HAP-1 (cell line): ENCODE measurements at regions not wholly inside any gene's neighbourhood (a gene's known extent, or its start where the extent isn't known, plus 50 kb on each side); places are given as distances from the start of the nearest gene placed in this dataset.
"Not testable (repeated sequence)": the region's sequence is repeated elsewhere in the genome, so short reads cannot be mapped to it uniquely, and the experiment has no call there.

Experiments used
- DNase-seq, 2 experiments: peaks; one replicate each; pipeline ENCODE4 v3.0.0-alpha.2; 2016 to 2020; ENCODE audit warnings: low spot score in 2 of 2
- H3K27me3 ChIP-seq: fragments of 250-450 bp; sonication (Bioruptor Pico); 2 replicates; pipeline ENCODE4 v1.5.1; 2020; ENCODE audit warnings: low read depth, mild to moderate bottlenecking, moderate library complexity
- H3K36me3 ChIP-seq: fragments of 250-450 bp; sonication (Bioruptor Pico); replicated peaks from 2 replicates; pipeline ENCODE4 v1.5.1; 2020; ENCODE audit warnings: mild to moderate bottlenecking
- H3K4me1 ChIP-seq: fragments of 250-450 bp; sonication (Bioruptor Pico); 2 replicates; pipeline ENCODE4 v1.5.1; 2020; ENCODE audit warnings: mild to moderate bottlenecking
- H3K4me3 ChIP-seq: fragments of 250-450 bp; sonication (Bioruptor Pico); 2 replicates; pipeline ENCODE4 v1.5.1; 2020; ENCODE audit warnings: mild to moderate bottlenecking, moderate library complexity
- H3K9me3 ChIP-seq: fragments of 250-450 bp; sonication (Bioruptor Pico); 2 replicates; pipeline ENCODE4 v1.5.1; 2020; ENCODE audit warnings: mild to moderate bottlenecking, moderate library complexity
- in situ Hi-C: fragments of 300-500 bp; cut with MboI; formaldehyde crosslinking; loops from 3 replicates; pipeline ENCODE4 v1.14.3; 2020; ENCODE audit warnings: low sequenced_read_pairs, inconsistent platforms, mixed read lengths

- H3K9me3 ChIP-seq, result no peaks in the 10 kb centered on the region
These were observed 447.0 kb downstream of the SOX9 start for GRCh38 chr17:72567774-72568173.

GRCh38 chr17:72569148-72569946 lies 448.5 kb downstream of the SOX9 start:
- Histone ChIP-seq H3K4me1 (no peaks in the 10 kb centered on the region), H3K9me3 (no peaks in the 10 kb centered on the region), H3K36me3 (no peaks in the 10 kb centered on the region), H3K4me3 (no peak overlapping the region), H3K27me3 (no peaks in the 10 kb centered on the region)
- no peak for DNase-seq
- in situ Hi-C loops, result loop anchor here (10.0 to 25.0 kb wide), 3 partner anchors 155 to 793 kb away; partner anchors contain the start of gene SSTR2

More at GRCh38 chr17:72567774-72568173, 447.0 kb downstream of the SOX9 start:
- Histone ChIP-seq H3K4me1 (no peaks in the 10 kb centered on the region), H3K27me3 (no peaks in the 10 kb centered on the region), H3K4me3 (no peak overlapping the region), H3K36me3 (no peaks in the 10 kb centered on the region)
- DNase-seq, result no peak
- in situ Hi-C loops, result loop anchor here (10.0 to 25.0 kb wide), 3 partner anchors 157 to 795 kb away; partner anchors contain the start of gene SSTR2

- H3K36me3 ChIP-seq, result no peaks in the 10 kb centered on the region
- in situ Hi-C loops, result loop anchor here (25.0 kb wide), 2 partner anchors 590 to 790 kb away; partner anchors contain the start of gene SSTR2
- no peaks in the 10 kb centered on the region for H3K9me3 ChIP-seq
These were observed 451.1 kb downstream of the SOX9 start for GRCh38 chr17:72571813-72572396.

GRCh38 chr17:72572604-72573491 lies 452.0 kb downstream of the SOX9 start:
- no peak for DNase-seq
- in situ Hi-C loops, result loop anchor here (25.0 kb wide), 2 partner anchors 589 to 789 kb away; partner anchors contain the start of gene SSTR2
- Histone ChIP-seq H3K36me3 (no peaks in the 10 kb centered on the region), H3K9me3 (no peaks in the 10 kb centered on the region), H3K27me3 (no peaks in the 10 kb centered on the region), H3K4me3 (no peak overlapping the region), H3K4me1 (no peaks in the 10 kb centered on the region)

More at GRCh38 chr17:72571813-72572396, 451.1 kb downstream of the SOX9 start:
- H3K4me3 ChIP-seq, result no peak overlapping the region
- H3K4me1 ChIP-seq, result no peaks in the 10 kb centered on the region
- DNase-seq, result no peak
- no peaks in the 10 kb centered on the region for H3K27me3 ChIP-seq

- not testable (repeated sequence) for H3K27me3 ChIP-seq, H3K4me1 ChIP-seq, H3K4me3 ChIP-seq, H3K9me3 ChIP-seq, H3K36me3 ChIP-seq, DNase-seq
- in situ Hi-C loops, result loop anchor here (25.0 kb wide), 2 partner anchors 589 to 789 kb away; partner anchors contain the start of gene SSTR2
These were observed 452.6 kb downstream of the SOX9 start for GRCh38 chr17:72573492-72573801.

GRCh38 chr17:72574675-72575510 lies 454.1 kb downstream of the SOX9 start:
- in situ Hi-C loops, result loop anchor here (25.0 kb wide), 2 partner anchors 587 to 787 kb away; partner anchors contain the start of gene SSTR2
- Histone ChIP-seq H3K4me3 (no peak overlapping the region), H3K27me3 (no peaks in the 10 kb centered on the region), H3K9me3 (no peaks in the 10 kb centered on the region), H3K36me3 (no peaks in the 10 kb centered on the region), H3K4me1 (no peaks in the 10 kb centered on the region)
- no peak for DNase-seq

- DNase-seq, result no peak
- in situ Hi-C loops, result no loop called here
- no peaks in the 10 kb centered on the region for H3K4me1 ChIP-seq
These were observed 454.9 kb downstream of the SOX9 start for GRCh38 chr17:72575542-72576233.

GRCh38 chr17:72576289-72576759 lies 455.5 kb downstream of the SOX9 start:
- in situ Hi-C loops, result no loop called here
- Histone ChIP-seq H3K27me3 (no peaks in the 10 kb centered on the region), H3K4me1 (no peaks in the 10 kb centered on the region), H3K36me3 (no peaks in the 10 kb centered on the region), H3K9me3 (no peaks in the 10 kb centered on the region), H3K4me3 (no peak overlapping the region)
- DNase-seq, result no peak

More at GRCh38 chr17:72575542-72576233, 454.9 kb downstream of the SOX9 start:
- Histone ChIP-seq H3K36me3 (no peaks in the 10 kb centered on the region), H3K4me3 (no peak overlapping the region), H3K27me3 (no peaks in the 10 kb centered on the region), H3K9me3 (no peaks in the 10 kb centered on the region)

- no peak for DNase-seq
- H3K4me1 ChIP-seq, result no peaks in the 10 kb centered on the region
- H3K36me3 ChIP-seq, result no peaks in the 10 kb centered on the region
- H3K9me3 ChIP-seq, result no peaks in the 10 kb centered on the region
- H3K27me3 ChIP-seq, result no peaks in the 10 kb centered on the region
- H3K4me3 ChIP-seq, result no peak overlapping the region
- in situ Hi-C loops, result no loop called here
These were observed 458.1 kb downstream of the SOX9 start for GRCh38 chr17:72578817-72579470.

GRCh38 chr17:72579990-72580320 lies 459.1 kb downstream of the SOX9 start:
- no peak overlapping the region for H3K4me3 ChIP-seq
- no peaks in the 10 kb centered on the region for H3K27me3 ChIP-seq
- in situ Hi-C loops, result no loop called here
- H3K36me3 ChIP-seq, result no peaks in the 10 kb centered on the region
- H3K4me1 ChIP-seq, result no peaks in the 10 kb centered on the region
- no peak for DNase-seq
- no peaks in the 10 kb centered on the region for H3K9me3 ChIP-seq

- Histone ChIP-seq H3K4me1 (no peaks in the 10 kb centered on the region), H3K36me3 (no peaks in the 10 kb centered on the region), H3K27me3 (no peaks in the 10 kb centered on the region), H3K9me3 (no peaks in the 10 kb centered on the region), H3K4me3 (no peak overlapping the region)
- in situ Hi-C loops, result no loop called here
- DNase-seq, result no peak
These were observed 459.7 kb downstream of the SOX9 start for GRCh38 chr17:72580321-72581127.
